ENCODE measurements at regions not wholly inside any gene's neighbourhood (a gene's known extent, or its start where the extent isn't known, plus 50 kb on each side); places are given as distances from the start of the nearest gene placed in this dataset.

GRCh38 chr5:82684659-82685058 is 392.5 kb downstream of the TMEM167A start:
- no peak for DNase-seq

- DNase-seq = no peak
These were observed 393.0 kb downstream of the TMEM167A start for GRCh38 chr5:82684165-82684564.

GRCh38 chr5:82679660-82680059 is 397.5 kb downstream of the TMEM167A start:
- DNase-seq = no peak

GRCh38 chr5:82676661-82677060 is 398.5 kb upstream of the RPS23 start:
- no peak for DNase-seq

GRCh38 chr5:82674671-82675070 is 396.5 kb upstream of the RPS23 start:
- no peak for DNase-seq

- no peak for DNase-seq
These were observed 395.1 kb upstream of the RPS23 start for GRCh38 chr5:82673057-82673809.

GRCh38 chr5:82670692-82671091 is 392.5 kb upstream of the RPS23 start:
- no peak for DNase-seq

GRCh38 chr5:82669720-82670119 is 391.6 kb upstream of the RPS23 start:
- no peak for DNase-seq

GRCh38 chr5:82666312-82666711 is 388.2 kb upstream of the RPS23 start:
- no peak for DNase-seq

- no peak for DNase-seq
These were observed 386.6 kb upstream of the RPS23 start for GRCh38 chr5:82664732-82665131.

- no peak for DNase-seq
These were observed 385.1 kb upstream of the RPS23 start for GRCh38 chr5:82663225-82663624.

GRCh38 chr5:82662340-82662739 is 384.2 kb upstream of the RPS23 start:
- no peak for DNase-seq

GRCh38 chr5:82661933-82662332 is 383.8 kb upstream of the RPS23 start:
- no peak for DNase-seq

GRCh38 chr5:82661462-82661861 is 383.3 kb upstream of the RPS23 start:
- no peak for DNase-seq

GRCh38 chr5:82659115-82659514 is 381.0 kb upstream of the RPS23 start:
- DNase-seq = no peak

- DNase-seq = no peak
These were observed 379.0 kb upstream of the RPS23 start for GRCh38 chr5:82657033-82657699.

- no peak for DNase-seq
These were observed 378.2 kb upstream of the RPS23 start for GRCh38 chr5:82656341-82656761.

- DNase-seq = no peak
These were observed 376.9 kb upstream of the RPS23 start for GRCh38 chr5:82655078-82655477.

GRCh38 chr5:82649943-82650342 is 371.8 kb upstream of the RPS23 start:
- DNase-seq = no peak

- DNase-seq = no peak
These were observed 366.6 kb upstream of the RPS23 start for GRCh38 chr5:82644766-82645165.

GRCh38 chr5:82644229-82644628 is 366.1 kb upstream of the RPS23 start:
- DNase-seq = no peak

- DNase-seq = no peak
These were observed 364.2 kb upstream of the RPS23 start for GRCh38 chr5:82642313-82642712.

- peak; percentile 4 to 41 for DNase-seq
These were observed 363.3 kb upstream of the RPS23 start for GRCh38 chr5:82641331-82642003.

- DNase-seq = no peak
These were observed 362.8 kb upstream of the RPS23 start for GRCh38 chr5:82640916-82641315.
